Activated CD4-positive, alpha-beta T cell treated with anti-CD3 and anti-CD28 coated beads, Interleukin-2, amount 50 U/mL, for 24 hours (primary cell): ENCODE measurements at regions not wholly inside any gene's neighbourhood (a gene's known extent, or its start where the extent isn't known, plus 50 kb on each side); places are given as distances from the start of the nearest gene placed in this dataset.

Experiments used
- DNase-seq, 2 donors: peaks; one replicate each; pipeline ENCODE4 v3.0.0-alpha.2; 2020; ENCODE audit warnings: low read depth in 1 of 2, low spot score in 1 of 2

DNA sequence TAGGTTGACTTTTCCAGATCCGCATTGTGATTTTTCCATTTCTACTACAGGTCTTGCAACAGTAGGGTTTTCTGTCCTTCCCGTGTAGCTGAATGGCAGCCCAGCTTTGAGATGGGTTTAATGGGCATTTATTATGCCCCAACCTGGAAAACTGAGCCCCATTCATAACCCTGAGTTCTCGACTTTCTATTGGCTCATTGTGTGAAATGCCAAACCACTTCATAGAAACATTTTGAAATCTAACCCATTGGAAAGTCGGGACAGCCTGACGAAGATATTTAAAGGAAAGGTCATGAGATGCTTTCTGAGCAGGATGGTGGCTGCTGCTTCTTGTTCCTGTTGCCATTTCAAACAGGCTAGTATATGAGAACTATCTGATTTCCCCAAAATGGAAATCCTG lies 203.5 kb downstream of the ZFP36L2 start:
- DNase-seq = no peak

DNA sequence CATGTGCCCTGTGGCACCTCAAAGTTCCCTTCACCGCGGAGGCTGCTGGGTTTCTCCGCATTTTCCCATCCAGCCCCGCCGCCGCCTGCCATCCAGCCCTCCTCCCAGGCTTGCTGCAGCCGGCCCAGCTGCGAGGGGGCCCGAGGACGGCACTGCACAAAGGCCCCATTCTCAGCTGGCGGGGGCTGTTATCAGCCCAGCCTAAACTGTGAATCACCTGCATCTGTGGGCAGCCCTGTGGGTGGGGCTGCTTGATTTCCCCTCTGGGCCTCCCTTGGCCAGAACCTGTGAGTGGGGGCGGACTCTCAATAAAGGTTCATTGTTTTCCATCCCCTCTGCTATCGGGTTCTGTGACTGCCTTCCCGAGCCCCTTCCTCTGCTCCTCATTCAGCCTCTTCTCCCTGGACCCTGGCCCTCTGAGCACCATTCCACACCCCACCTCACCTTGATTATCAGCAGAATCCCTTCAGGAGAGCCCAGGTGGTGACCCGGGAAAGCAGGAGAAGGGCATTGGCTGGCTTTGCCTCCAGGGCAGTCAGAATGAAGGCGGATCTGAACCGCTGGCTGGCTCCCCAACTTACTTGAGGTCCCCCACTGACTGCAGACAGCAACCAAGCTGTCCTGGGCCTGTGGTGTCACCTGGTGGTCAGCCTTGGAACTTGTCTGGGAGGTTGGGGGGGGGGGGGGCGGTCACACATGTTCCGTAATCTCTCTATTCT lies 204.5 kb downstream of the ZFP36L2 start:
- no peak for DNase-seq

DNA sequence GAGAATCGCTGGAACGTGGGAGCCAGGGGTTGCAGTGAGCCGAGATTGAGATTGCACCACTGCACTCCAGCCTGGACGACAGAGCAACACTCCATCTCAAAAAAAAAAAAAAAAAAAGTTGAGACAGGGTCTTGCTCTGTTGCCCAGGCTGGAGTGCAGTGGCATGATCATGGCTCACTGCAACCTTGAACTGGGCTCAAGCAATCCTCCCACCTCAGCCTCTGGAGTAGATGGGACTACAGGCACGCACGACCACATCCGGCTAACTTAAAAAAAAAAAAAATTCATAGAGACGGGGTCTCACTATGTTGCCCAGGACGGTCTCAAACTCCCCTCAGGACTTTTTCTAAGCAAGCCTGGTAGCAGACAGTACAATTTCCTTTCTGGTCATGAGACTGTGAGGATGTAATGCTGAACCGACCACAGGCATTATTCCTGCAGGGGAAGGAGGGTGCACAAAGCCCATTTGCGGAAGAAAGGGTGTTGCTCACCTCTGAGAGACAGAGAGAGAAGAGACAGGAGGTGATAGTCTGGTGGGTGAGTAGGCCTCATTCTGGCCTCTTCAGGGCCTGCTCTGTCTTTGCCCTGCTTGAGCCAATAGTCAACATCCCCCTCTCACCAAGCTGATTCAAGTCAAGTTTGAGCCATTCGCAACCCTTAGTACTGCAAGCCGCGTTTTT lies 205.3 kb downstream of the ZFP36L2 start:
- no peak for DNase-seq

- DNase-seq = no peak
These were observed 206.1 kb downstream of the ZFP36L2 start for GRCh38 chr2:43020296-43020695.

DNA sequence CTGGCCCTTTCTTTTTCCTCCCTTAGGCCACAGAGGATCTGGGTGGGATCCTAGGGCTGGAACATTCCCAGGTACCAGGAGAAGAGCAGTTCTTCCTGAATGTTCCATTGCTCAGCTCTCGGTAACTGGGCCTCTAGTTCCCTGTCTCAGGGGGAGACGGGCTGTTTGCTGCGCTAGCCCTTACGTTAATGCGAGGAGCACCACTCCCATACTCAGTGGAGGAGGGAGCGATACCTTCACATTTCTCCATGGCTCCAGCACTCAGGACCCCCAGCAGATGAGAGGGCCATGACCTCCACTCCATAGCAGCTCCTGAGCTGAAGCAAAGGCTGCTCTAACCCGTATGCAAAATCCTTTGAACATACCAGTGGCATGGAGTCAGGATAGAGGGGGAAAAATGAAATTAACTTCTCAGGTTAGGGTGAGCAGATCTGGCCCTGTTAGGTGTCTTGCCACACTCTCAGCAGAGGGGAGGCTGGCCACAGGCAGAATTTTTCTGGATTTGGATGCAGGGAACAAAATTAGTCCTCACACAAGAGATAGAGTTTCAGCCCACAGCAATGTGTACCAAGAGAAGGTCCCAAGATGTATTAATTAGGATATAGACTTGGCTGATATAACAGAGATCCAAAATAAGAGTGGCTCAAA lies 206.7 kb downstream of the ZFP36L2 start:
- no peak for DNase-seq

DNA sequence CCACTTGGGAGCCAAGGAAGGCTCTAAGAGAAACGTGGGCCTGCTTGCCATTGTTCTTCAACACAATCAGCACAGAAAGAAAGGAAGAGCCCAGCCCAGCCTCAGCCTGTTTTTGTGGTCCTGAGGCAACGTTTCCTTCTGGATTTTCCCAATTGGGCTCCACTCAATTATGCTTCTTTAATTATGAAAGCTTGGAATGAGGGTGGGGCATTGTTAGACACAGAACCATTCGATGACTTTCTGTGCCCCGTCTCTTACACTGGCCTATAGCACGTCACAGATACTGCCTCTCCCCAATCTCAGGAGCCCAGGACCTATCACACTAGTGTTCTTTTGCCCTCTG lies 207.4 kb downstream of the ZFP36L2 start:
- DNase-seq = no peak

DNA sequence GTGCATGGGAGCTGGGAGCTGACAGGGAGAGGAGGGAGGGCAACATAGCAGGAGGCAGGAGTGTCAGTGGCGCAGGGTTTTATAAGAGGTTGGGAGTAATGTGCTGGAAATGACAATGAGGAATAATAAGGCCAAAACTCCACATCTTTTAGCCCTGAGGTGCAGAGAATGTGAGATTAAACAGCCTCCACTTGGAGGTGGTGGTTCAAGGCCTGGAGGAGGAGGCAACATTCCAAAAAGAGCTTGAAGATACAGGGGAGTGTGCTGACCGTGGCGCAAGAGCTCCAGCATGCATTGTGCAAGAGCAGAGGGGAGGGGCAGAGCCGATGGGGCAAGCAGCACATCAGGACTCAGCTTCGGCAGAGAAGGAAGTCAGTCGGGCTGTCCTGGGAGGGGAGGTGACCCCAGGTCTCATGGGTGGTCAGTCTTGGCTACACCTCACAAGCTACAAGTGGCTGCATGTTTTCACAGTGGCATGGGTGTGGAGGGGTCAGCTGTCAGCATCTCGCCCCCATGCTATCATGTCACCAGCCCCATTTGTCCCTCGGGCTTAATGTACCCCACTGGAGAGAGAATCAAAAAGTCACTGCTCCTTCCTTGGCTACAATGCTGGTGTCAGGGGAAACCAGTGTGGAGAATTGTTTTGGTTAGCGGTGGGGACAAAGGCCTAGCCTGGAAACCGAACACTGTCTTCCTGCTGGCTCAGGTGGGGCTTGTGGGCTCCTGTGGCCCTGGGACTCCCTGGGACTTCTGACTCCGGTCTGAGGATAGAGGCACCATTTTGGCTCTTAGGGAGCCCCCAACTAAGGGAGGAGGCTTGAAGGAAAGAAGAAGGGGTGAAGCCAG lies 208.0 kb downstream of the ZFP36L2 start:
- no peak for DNase-seq

GRCh38 chr2:43013821-43014345 lies 212.5 kb downstream of the ZFP36L2 start:
- no peak for DNase-seq

DNA sequence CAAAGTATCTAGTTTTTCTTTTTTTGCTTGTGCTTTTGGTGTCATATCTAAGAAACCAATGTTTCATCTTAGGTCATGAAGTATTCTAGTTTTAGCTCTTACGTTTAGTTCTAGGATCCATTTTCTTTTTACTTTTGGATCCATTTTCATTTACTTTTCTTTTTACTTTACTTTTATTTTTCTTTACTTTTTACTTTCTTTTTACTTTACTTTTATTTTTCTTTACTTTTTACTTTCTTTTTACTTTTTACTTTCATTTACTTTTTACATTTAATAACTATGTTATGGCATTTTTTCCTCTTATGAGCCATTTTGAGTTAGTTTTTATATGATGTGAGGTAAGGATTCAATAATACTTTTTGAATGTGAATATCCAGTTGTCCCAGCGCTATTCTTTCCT lies 213.4 kb downstream of the ZFP36L2 start:
- no peak for DNase-seq

GRCh38 chr2:43011158-43011491 lies 215.3 kb downstream of the ZFP36L2 start:
- no peak for DNase-seq

- no peak for DNase-seq
These were observed 215.8 kb downstream of the ZFP36L2 start for GRCh38 chr2:43010438-43011157.

GRCh38 chr2:43009448-43009847 lies 217.0 kb downstream of the ZFP36L2 start:
- no peak for DNase-seq

DNA sequence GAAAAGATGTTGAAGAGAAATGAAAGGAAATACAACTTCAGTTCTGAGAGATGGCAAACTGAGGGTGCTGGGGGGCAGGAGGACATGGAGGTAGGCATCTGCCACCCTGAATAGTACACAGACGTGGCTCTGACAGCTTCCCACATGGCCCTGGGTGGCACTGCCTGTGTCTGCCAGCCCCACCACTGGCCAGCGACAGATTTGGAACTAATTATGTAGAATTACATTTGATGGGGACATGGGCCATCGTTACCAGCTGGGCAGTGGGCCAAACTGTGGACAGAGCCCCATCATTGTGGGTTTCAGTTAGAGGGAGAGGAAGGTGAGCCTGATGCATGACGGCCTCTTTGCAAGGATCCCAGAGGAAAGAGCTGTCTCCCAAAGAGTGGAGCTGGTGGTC lies 216.0 kb upstream of the HAAO start:
- DNase-seq = no peak

DNA sequence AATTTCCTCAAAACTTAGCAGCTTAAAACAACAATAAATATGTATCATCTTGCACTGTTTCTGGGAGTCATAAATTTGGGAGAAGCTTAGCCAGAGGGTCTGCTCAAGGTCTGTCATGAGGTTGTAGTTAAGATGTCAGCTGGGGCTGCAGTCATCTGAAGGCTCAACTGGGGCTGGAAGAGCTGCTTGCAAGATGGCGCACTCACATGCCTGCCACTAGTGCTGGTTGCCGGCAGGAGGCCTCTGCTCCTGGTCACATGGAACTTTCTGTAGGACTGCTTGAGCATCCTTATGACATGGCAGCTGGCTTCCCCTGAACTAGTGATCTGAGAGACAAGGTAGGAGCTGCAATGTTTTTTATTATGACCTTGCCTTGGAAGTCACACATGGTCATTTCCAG lies 215.5 kb upstream of the HAAO start:
- no peak for DNase-seq

DNA sequence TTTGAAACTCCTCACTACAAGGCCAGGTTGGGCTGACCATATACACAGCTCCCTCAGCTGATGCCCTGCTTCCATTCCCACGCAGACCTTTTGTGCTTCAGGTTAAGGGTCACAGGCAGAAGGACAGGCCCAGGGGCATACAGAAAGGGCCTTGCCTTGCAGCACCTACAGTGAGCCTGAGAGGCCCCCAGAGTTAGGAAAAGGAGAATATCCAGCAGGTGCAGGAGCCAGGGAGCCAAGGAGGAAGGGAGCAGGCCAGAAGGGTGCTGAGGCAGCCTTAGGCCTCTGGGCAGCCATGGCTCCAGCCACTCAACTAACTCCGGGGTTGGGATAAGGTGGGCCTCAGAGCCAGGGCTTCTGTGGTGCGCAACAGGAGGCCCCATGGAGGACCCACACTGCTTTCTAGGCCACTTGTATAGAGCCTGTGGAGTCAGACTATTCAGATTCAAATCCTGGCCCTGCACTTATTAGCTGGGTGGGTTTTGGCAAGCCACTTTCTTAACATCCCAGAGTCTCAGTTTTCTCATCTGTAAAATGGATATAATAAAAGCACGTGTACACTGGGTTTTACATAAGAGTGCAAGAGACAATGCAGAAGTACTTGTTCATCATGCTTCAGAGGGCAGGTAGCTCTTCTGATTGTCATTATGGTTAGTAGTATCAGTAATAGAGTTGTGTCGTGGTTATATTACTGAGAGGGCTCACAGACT lies 214.6 kb upstream of the HAAO start:
- no peak for DNase-seq

DNA sequence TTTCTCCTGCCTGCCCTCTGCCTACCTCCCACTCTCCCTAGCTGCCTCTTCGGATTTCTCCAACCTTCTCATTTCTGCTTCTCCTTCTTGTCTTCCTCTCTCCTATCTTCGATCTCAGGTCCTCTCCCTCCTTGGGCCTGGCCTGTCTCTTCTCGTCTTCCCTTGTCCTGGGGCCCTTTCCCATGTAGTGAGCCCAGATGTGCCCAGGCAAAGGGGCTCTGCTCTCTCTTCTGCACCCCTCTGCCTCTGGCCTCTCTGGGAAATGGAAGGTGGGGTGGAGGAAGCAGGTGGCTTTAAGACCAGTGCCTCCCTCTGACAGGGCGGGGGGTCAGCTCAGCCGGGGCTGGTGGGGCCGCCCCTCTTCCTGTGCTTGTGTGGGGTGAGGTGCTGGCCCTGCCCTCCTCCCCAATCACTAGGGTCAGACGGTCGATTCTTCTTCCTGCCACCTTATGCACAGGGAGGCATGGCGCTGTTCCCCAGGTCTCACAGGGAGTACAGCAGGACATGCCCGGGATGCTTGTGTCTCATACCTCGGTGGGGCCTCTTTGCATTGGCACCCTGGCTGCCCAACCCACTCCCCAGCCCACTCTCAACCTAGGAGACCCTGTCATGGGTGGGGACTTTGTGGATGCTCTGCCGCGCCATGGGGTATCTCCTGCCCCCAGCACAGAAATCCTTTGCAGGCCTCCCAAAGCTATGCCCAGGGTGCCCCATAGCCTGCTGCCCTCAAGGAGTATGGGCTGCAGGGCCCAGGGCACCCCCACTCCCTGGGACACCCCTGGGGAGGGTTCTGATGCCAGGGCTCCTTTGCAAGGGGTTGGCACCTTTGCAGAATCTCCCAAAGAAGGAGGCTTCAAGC lies 213.8 kb upstream of the HAAO start:
- DNase-seq = no peak

DNA sequence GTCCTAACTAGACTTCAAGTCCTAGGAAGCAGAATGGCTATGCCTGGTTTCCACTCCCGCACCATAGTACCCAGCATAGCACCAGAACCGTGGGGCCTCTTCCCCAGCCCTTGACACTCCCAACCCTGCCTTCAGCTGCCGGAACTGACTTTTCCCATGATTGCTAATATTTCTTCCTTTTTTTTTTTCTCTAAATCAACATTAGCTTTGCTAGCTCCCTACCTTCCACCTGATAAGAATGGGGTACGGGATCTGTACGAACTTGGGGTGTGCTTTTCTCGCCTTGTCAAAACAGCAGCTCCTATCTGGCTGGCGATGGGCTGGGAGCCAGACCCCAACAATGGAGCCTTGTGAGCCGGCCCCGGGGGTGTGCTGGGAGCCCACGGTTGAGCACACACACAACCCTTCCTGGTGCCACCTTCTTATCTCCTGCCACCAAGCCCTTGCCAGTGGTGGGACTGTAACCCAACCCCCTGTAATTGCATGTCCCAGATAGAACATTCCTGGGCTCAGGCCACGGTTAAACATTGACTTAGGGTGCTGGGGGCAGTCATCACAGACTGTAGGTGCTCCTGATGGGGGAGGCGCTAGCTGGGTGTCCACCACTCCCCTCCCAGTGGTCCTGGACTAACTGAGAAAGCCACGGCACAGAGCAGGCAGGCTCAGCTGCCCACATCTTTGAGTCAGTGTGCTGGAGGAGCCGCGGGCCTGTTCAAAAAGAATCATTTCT lies 213.0 kb upstream of the HAAO start:
- DNase-seq = no peak

GRCh38 chr2:43004879-43005244 lies 212.5 kb upstream of the HAAO start:
- DNase-seq = no peak
